ENCODE measurements at regions not wholly inside any gene's neighbourhood (a gene's known extent, or its start where the extent isn't known, plus 50 kb on each side); places are given as distances from the start of the nearest gene placed in this dataset.

- Histone ChIP-seq H2AK5ac (ENCODE audit: low read depth, low read length) (no peak overlapping the region), H3K18ac (ENCODE audit: extremely low read depth, low read length) (no peak overlapping the region), H3K4me1 (replicated peaks in 1 of 4; ENCODE audit: control insufficient read depth in 3 of 4, insufficient read depth in 4 of 4, low read length in 3 of 4) (no peaks in the 10 kb centered on the region; a peak in 1 of 7 replicates), H3K23ac (ENCODE audit: insufficient read length) (no peak overlapping the region), H3K14ac (ENCODE audit: insufficient read length) (no peak overlapping the region), H3K4ac (replicated peaks; ENCODE audit: insufficient read length, low read depth, low read length) (no peak overlapping the region), H2BK12ac (ENCODE audit: low read depth, low read length) (no peak overlapping the region), H4K91ac (replicated peaks; ENCODE audit: insufficient read length, low read length) (no peak overlapping the region), H2BK15ac (ENCODE audit: low read length) (no peak overlapping the region), H3K27me3 (replicated peaks in 1 of 4; ENCODE audit: control insufficient read depth in 3 of 4, extremely low read depth in 1 of 4, insufficient read depth in 3 of 4, low read length in 3 of 4) (no peaks in the 10 kb centered on the region), H3K56ac (replicated peaks; ENCODE audit: insufficient read length, low read depth, low read length) (no peak overlapping the region), H4K20me1 (replicated peaks in 1 of 2; ENCODE audit: control insufficient read depth in 1 of 2, insufficient read depth in 2 of 2, low read length in 2 of 2) (no peaks in the 10 kb centered on the region), H3K79me2 (ENCODE audit: control insufficient read depth in 1 of 2, insufficient read depth in 2 of 2, low read length in 2 of 2) (no peaks in the 10 kb centered on the region), H3K23me2 (ENCODE audit: low read depth, low read length) (no peaks in the 10 kb centered on the region; the same call in 1 of the 2 replicates), H3K36me3 (ENCODE audit: control insufficient read depth in 2 of 4, insufficient read depth in 4 of 4, low read length in 3 of 4) (no peaks in the 10 kb centered on the region), H3K9me3 (ENCODE audit: insufficient read depth in 2 of 2, low read depth in 1 of 2, low read length in 1 of 2) (no peaks in the 10 kb centered on the region), H2BK5ac (ENCODE audit: low read depth, low read length) (no peak overlapping the region), H3K4me2 (ENCODE audit: insufficient read depth in 1 of 2, low read depth in 2 of 2, low read length in 2 of 2) (no peak overlapping the region), H2BK120ac (replicated peaks; ENCODE audit: low read depth, low read length) (no peak overlapping the region), H2BK20ac (ENCODE audit: low read length) (no peak overlapping the region), H2AFZ (ENCODE audit: low read length) (no peak overlapping the region), H3K9ac (replicated peaks in 1 of 4; ENCODE audit: extremely low read depth in 1 of 4, low read depth in 3 of 4, low read length in 3 of 4) (no peak overlapping the region), H3K27ac (ENCODE audit: low read depth, low read length) (no peak overlapping the region), H3K79me1 (ENCODE audit: low read depth, low read length) (no peaks in the 10 kb centered on the region), H4K5ac (ENCODE audit: insufficient read length, low read depth, low read length) (no peak overlapping the region), H4K8ac (ENCODE audit: extremely low read depth, insufficient read depth, low read length) (no peak overlapping the region), H3K4me3 (ENCODE audit: extremely low read depth in 1 of 4, insufficient read depth in 2 of 4, low read depth in 3 of 4, low read length in 4 of 4) (no peak overlapping the region)
- ChIA-PET CTCF (ENCODE audit: partially characterized antibody) (interaction anchor here (1.4 kb wide), 1 partner anchor 901 kb away, joined by 4 read pairs; no protein-coding TSS in a partner anchor), POLR2A (ENCODE audit: partially characterized antibody) (no interaction called here)
- 92% methylated on average over 2 of the region's 2 CpGs; no CpG with 5 or more reads in 1 of the 2 experiments for WGBS, 2 experiments (ENCODE audit: extremely low coverage in 1 of 2, insufficient coverage in 1 of 2, insufficient read length in 1 of 2, insufficient replicate concordance in 2 of 2, low coverage in 1 of 2, low lambda C conversion rate in 2 of 2, missing lambda C conversion rate in 1 of 2)
- FAIRE-seq: no peak
- no peak for DNase-seq (ENCODE audit: low read depth in 1 of 2, low spot score in 2 of 2)
- TF ChIP-seq ATF2 (IDR thresholded peaks at IDR 0.05; ENCODE audit: low read length) (no peak), SRF (IDR thresholded peaks at IDR 0.05; ENCODE audit: low read depth, low read length) (no peak), RAD21 (IDR thresholded peaks at IDR 0.05 in 1 of 2, conservative IDR thresholded peaks at IDR 0.05 in 1 of 2; ENCODE audit: low read depth in 2 of 2, low read length in 2 of 2) (no peak), HDAC2 (IDR thresholded peaks at IDR 0.05; ENCODE audit: borderline replicate concordance in 1 of 2, low read depth in 2 of 2, low read length in 2 of 2) (no peak), ZNF274 (IDR thresholded peaks at IDR 0.05; ENCODE audit: borderline replicate concordance, extremely low read depth, low read length) (no peak), CTBP2 (IDR thresholded peaks at IDR 0.05; ENCODE audit: borderline replicate concordance, insufficient read depth, insufficient read length, low read length) (no peak), ASH2L (IDR thresholded peaks at IDR 0.05; ENCODE audit: low read length) (no peak), KDM4A (IDR thresholded peaks at IDR 0.05; ENCODE audit: low read depth, low read length, severe bottlenecking) (no peak), CBX8 (IDR thresholded peaks at IDR 0.05; ENCODE audit: borderline replicate concordance, low read depth, low read length) (no peak)
These were observed 348.3 kb upstream of the FIGN start for GRCh38 chr2:164084066-164084465.

Data from H1 (cell line).